Muscle of back (tissue), 3 donors: ENCODE measurements at regions not wholly inside any gene's neighbourhood (a gene's known extent, or its start where the extent isn't known, plus 50 kb on each side); places are given as distances from the start of the nearest gene placed in this dataset.

ENCODE experiments used
- DNase-seq, 3 donors: peaks; one replicate each; pipeline versions ENCODE4 v3.0.0 to v3.0.0-alpha.2; 2013

- DNase-seq = peak; percentile 8 to 83 (median 48)
These were observed 181.7 kb downstream of the MTRR start for GRCh38 chr5:8050616-8051175.

DNA sequence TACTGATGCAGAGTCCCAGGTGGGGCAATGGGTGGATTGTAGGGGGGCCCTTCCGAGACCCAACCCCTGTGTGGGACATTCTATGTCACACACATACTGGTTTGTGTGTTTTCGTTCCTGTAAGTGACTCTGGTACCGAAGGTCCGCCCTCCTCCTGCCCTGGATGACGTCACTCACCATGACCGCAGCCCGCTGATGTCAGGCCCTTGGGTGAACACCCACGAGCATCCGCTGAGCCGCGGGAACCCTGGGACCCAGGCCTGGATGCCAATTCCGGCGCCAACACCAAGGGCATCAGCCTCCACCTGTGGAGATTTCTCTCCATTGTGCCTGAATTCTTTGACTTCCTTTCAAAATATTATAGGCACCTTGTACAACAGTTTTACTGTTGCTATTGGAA is 184.3 kb downstream of the MTRR start:
- DNase-seq = no peak

DNA sequence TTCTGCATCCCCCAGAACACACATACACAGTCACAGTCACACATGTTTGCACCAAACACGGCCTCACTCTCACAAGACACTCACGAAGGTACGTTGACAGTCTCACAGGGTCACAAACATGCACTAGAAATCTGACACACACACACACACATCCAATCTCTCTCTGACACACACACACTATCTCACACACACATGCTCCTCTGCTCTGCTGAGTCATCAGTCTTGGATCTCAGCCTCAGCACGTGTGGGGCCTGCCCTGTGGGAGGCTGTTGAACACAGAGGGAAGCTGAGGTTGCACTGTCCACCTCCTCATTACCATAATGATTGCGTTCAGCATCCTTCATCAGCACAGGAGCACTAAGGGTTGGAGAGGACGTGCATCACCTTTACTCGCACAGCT is 188.8 kb downstream of the MTRR start:
- peak; percentile 61 to 87 (median 67) for DNase-seq

DNA sequence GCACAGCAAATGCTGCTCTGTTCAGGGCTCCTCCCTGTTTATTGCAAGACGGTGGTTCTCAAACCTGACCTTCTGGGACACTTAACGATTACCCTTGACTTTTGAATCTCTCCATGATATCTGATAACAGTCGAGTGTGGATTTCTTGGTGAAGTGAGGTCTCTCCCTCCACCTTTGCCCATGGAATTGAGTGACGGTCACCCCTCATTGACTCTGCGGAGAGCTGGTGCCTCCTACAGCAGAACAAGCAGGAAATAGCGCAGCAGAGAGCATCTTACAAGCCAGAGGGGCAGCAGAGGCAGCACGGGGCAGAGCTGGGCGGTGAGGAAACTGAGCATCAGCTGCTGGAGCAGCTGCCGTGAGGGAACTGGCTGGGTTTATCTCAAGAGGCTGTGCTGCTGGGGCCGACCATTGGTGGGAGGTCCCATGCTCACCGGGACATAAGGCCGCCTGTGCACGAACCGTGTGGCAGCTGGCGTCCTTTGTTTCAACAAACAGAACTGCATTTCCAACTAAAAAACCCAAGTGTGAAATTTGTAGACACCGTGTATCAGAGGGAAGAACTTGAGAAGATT is 189.8 kb downstream of the MTRR start:
- no peak for DNase-seq

DNA sequence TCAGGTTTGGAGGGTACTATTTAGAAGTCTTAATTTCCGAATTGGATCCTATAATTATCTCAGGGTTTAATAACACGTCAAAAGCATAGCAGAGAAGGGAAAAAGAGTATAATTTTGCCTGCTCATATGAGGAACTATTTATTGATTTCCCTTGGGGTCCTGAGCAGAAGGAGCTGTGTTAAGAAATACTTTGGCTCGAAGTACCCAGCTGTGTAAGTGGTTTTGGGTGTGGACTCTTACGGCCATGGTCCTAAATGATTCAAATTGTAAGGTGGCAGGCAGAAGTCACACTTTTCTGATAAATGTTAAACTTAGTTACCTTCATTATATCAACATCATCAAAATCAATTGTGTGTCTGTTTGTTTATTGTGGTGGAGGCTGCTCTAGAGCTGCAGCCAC is 190.4 kb downstream of the MTRR start:
- DNase-seq = no peak

DNA sequence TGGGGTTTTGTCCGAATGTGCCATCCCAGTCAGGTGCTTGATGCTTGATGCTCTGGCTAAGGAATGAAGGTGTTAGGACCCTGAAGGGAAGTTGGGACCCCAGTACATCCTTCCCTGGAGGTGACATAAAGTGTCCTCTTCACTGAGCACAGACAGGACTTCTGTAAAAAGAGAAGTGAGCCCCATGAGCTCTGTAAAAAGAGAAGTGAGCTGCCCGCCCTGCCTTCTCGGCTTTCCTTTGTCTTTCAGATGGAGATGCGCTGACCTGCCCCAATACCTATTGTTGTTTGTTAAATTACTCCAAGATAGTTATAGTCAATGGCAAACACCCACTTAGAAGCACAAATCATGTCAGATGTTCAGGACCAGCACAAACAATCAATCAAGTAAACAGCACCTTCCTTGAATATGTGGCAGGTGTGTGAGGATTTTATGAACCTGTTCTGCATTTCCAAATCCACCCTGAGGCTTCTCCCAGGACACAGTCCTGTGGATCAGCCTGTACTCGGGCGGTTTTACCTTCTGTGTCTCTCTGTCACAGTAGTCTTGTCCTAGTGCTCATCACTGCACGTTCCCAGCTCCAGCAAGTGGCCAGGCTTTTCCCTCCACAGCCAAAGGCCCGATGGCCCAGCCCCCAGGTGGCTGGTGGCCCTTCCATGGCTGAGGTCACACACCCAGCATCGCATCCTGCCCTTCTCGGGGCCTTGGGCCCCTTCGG is 191.4 kb downstream of the MTRR start:
- DNase-seq = no peak

DNA sequence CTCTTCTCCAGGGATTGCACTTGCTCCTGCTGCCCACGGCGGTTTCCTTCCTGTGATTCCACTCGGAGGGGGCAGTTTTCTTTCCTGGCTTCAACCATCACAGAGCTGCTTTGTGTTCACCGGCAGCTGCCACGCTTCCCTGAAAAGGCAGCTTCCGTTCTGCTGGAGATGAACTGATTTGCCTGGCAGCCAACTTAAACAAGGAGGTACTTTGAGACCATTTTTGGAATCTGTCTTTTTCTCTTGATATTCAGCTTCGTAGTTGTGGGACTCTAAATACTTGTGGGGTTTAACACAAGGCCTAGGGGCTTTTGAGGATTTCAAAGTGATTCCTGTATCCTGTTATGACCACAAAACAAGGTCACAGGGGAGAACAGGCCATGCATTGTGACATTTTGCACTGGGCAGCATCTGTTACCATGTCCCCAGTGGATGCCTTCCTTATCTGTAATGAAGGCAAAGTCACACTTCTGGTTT is 192.0 kb downstream of the MTRR start:
- no peak for DNase-seq

DNA sequence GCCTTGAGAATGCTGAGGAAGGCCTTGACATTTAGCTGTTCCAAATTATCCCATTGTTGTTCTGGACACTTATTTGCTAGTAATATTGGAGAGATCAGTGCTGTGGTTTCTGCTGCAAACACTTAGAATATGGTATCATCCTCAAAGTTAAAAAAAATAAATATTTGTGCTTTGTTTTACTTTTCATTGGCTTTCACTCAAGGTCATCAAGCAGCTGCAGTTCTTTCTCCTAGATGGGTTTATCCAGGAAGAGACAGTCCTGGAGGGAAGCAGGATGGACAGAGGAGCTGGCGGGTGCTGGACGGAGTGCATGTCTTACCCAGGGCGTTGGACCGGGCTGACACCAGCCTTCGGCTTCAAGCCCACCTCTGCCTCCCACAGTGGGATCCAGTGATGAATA is 193.6 kb downstream of the MTRR start:
- peak in 1 of 3 donors; percentile 40 for DNase-seq

GRCh38 chr5:8068078-8068477 is 199.1 kb downstream of the MTRR start:
- DNase-seq = no peak

GRCh38 chr5:8070138-8070537 is 201.2 kb downstream of the MTRR start:
- DNase-seq = no peak

GRCh38 chr5:8079056-8079455 is 210.1 kb downstream of the MTRR start:
- DNase-seq = peak; percentile 42 to 72 (median 43)

GRCh38 chr5:8081179-8081578 is 212.2 kb downstream of the MTRR start:
- no peak for DNase-seq

DNA sequence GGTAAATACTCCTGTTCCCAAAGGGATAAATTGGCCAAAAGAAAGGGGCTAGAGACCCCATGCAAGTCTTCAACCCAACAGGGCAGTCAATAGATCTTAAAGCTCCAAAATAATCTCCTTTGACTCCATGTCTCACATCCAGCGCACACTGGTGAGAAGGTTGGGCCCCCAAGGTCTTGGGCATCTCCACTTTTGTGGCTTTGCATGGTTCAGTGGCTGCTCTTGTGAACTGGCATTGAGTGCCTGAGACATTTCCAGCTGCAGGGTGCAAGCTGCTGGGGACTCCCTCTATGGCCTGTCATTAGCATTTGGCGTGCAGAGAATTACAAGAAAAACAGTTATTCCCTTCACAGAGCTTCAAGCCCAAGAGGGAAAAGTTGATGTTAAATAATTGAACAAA is 224.7 kb downstream of the MTRR start:
- DNase-seq = no peak

- DNase-seq = no peak
These were observed 225.4 kb downstream of the MTRR start for GRCh38 chr5:8094304-8094703.

DNA sequence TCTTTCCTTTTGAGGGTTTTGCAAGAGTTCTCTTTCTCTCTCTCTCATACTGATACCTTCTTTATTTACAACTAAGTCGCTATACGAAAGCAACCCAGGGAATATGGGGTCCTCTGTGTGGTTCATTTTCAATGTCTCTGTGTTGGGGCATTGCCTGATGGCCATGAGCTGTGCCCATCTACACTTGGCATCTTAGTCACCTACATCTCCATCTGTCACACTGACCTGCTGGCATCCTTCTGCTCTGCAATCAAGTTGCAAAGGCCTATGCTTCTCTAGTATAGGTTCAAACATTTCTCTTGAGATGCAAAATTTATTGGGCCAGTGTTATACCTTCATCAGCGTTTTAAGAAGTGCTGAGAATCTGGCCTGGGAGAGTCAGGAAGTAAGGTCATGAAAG is 228.2 kb downstream of the MTRR start:
- no peak for DNase-seq

DNA sequence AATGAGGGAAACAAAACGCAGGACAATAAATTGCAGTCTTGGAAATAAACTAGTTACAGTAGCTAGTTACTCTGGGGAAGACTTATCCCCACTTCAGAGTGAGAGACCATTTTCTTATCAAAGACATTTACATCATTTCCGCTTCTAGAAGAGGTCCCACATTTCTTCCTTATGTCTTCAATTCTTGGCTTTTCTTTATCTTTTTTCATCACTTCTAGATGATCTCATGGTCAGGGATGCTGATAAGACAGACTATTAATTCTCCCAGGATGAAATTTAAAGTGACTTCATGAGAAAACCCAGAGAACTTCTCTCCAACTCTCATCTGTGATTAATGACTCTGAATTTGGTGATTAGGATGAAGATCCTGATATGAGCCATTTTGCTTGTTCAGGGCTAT is 229.1 kb downstream of the MTRR start:
- peak; percentile 19 to 62 (median 25) for DNase-seq

GRCh38 chr5:8102714-8103113 is 233.8 kb downstream of the MTRR start:
- DNase-seq = no peak

DNA sequence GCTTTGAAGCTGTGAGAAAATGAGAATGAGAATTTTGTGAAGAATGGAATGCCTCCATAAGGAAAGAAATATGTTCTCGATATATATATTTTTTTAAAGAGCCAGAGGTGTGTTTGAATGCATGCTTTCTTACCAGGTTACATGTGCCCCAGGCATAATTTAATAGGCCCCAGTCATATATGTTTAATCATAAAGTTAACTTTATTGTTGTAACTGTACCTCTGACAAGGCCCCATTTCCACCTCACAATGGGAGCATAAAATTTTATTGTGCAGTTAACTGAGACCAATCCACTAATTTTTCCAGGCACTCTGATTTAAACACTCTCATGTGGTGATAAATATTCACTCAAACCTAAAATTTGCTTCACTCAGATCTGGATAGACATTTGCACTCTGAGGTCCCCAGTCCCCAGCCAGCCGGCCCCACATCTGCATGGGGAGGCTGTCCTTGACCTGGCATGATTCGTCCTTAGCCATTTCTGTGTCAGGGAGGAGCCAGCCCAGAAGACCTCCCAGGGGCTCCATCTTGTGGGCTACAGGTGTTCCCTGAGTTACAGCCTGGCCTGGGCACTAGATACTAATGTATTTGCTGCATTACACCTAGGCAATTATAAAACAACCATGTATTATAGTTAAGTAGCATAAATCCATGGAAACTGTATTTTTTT is 245.8 kb downstream of the MTRR start:
- no peak for DNase-seq

- DNase-seq = no peak
These were observed 254.6 kb downstream of the MTRR start for GRCh38 chr5:8123559-8123958.

DNA sequence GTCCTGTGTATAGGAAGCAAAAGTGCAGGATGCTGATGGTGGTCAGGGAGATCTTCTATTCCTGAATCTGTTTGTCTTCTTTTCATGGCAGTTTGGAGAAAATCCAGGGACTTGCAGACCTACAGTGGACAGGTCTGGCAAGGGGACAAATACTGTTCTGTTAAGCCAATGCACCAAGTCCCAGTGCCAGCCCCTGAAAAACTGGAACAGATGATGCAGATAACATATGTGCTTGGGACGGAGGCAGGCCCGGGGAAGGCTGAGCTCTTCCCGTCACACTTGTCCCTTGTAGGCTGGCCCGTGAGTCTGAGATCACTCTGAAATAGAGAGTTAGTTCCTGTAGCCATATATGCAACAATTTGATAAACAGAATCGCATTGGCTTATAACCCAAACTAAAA is 265.7 kb downstream of the MTRR start:
- DNase-seq = no peak

GRCh38 chr5:8135742-8136141 is 266.8 kb downstream of the MTRR start:
- DNase-seq = no peak

GRCh38 chr5:8136271-8136670 is 267.3 kb downstream of the MTRR start:
- no peak for DNase-seq
